Coronary artery (tissue), 2 donors: ENCODE measurements at regions not wholly inside any gene's neighbourhood (a gene's known extent, or its start where the extent isn't known, plus 50 kb on each side); places are given as distances from the start of the nearest gene placed in this dataset.
"Not testable (repeated sequence)": the region's sequence is repeated elsewhere in the genome, so short reads cannot be mapped to it uniquely, and the experiment has no call there.

Experiments used
- DNase-seq: peaks from one replicate; pipeline ENCODE4 v3.0.0-alpha.2; 2017; ENCODE audit warnings: low spot score
- H3K27ac ChIP-seq, 2 donors: fragments of 200-600 bp; sonication (generic); one replicate each; pipeline ENCODE4 v1.5.1; 2016 to 2019
- H3K4me3 ChIP-seq: fragments of 200-600 bp; sonication (generic); 2 replicates; pipeline ENCODE4 v1.5.1; 2016; ENCODE audit warnings: mild to moderate bottlenecking, moderate library complexity
- TF ChIP-seq, protein P1 (sequence below): fragments of 200-600 bp; sonication (generic); IDR thresholded peaks from one replicate; pipeline ENCODE4 v1.5.1; 2019; ENCODE audit warnings: antibody characterized with exemption

DNA sequence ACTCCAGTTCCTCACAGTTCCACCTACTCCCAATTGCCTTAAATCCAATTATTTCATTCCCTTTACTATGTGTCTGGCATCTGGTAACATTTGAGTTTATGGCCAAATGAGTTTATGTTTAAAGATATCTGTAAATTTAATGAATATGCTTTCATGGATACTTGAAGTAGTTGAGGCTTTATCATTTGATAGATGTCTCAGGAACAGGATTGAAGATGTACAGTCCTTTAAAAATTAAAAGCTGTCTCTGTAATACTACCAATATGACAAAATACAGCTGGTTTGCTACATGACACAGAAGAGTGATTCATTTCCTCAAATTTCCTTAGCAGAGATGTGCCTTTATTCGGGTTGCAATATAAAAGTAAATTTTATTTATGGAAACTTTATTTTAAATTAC lies 2326.0 kb upstream of the ACO1 start:
- Histone ChIP-seq H3K4me3 (no peak overlapping the region), H3K27ac (no peak overlapping the region)
- TF ChIP-seq, protein P1, sequence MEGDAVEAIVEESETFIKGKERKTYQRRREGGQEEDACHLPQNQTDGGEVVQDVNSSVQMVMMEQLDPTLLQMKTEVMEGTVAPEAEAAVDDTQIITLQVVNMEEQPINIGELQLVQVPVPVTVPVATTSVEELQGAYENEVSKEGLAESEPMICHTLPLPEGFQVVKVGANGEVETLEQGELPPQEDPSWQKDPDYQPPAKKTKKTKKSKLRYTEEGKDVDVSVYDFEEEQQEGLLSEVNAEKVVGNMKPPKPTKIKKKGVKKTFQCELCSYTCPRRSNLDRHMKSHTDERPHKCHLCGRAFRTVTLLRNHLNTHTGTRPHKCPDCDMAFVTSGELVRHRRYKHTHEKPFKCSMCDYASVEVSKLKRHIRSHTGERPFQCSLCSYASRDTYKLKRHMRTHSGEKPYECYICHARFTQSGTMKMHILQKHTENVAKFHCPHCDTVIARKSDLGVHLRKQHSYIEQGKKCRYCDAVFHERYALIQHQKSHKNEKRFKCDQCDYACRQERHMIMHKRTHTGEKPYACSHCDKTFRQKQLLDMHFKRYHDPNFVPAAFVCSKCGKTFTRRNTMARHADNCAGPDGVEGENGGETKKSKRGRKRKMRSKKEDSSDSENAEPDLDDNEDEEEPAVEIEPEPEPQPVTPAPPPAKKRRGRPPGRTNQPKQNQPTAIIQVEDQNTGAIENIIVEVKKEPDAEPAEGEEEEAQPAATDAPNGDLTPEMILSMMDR, result no peak
- DNase-seq, result no peak

DNA sequence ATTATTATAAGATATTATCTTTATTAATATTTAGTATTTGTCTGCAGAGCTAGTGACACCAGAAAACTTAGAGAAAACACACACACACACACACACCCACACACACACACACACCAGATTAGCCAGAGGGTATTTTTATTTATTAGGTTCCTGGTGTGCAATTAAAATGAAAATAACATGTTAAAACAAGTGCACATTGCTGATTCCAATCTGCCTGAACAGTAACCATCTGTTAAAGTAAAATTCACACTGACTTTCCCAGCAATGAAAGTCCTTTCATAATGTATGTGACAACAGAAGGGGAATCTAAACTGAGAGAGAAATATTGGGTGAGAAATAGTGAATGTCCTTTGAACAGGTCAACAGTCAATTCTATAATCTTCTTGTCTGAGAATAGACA lies 2323.5 kb upstream of the ACO1 start:
- DNase-seq, result no peak
- H3K27ac ChIP-seq, result no peak overlapping the region
- no peak overlapping the region for H3K4me3 ChIP-seq
- TF ChIP-seq, protein P1, result no peak

DNA sequence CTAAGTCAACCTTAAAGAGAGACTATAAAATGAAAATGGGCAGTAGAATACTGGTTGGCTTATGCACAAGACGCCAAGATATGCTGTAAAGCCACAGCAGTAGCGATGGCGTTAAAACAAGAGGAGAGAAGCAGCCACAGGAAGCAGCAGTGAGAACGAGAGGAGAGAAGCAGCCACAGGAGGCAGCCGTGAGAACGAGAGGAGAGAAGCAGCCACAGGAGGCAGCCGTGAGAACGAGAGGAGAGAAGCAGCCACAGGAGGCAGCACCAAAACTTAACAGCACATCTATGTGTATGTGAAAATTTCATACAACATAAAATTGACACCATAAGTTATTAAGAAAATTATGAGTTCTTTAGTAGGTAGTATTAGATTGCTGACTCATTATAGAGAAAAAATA lies 2318.6 kb upstream of the ACO1 start:
- Histone ChIP-seq H3K4me3 (no peak overlapping the region), H3K27ac (no peak overlapping the region)
- TF ChIP-seq, protein P1, result no peak
- DNase-seq, result no peak

DNA sequence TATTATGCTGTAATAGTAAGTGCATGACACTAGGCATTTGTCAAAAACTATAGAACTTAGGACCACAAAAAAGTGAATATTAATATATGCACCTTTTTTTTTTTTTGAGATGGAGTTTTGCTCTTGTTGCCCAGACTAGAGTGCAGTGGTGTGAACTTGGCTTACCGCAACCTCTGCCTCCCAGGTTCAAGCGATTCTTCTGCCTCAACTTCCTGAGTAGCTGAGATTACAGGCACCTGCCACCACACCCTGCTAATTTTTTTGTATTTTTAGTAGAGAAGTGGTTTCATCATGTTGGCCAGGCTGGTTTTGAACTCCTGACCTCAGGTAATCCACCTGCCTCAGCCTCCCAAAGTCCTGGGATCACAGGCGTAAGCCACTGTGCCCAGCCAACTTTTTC lies 2315.2 kb upstream of the ACO1 start:
- DNase-seq, H3K4me3 ChIP-seq, H3K27ac ChIP-seq: not testable (repeated sequence)

DNA sequence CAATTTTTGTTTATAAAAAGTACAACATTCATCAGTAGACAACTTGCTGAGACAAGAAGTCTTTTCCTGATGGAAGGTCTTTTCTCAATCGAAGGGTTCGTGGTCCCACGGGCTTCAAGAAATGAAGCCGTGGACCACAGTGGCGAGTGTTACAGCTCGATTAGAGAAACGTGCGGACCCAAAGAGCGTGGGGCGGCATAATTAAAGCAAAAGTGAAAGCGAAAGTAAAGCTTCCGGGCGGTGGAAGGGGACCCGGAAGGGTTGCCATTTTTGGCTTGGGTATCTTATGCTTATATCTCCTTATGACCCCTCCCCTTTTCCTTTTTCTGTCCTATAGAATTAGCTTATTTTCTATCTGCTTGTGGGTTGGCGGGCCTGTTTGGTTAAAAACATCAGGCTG lies 2309.4 kb upstream of the ACO1 start:
- TF ChIP-seq, protein P1, result no peak
- Histone ChIP-seq H3K4me3 (no peak overlapping the region), H3K27ac (no peak overlapping the region)
- DNase-seq, result no peak

DNA sequence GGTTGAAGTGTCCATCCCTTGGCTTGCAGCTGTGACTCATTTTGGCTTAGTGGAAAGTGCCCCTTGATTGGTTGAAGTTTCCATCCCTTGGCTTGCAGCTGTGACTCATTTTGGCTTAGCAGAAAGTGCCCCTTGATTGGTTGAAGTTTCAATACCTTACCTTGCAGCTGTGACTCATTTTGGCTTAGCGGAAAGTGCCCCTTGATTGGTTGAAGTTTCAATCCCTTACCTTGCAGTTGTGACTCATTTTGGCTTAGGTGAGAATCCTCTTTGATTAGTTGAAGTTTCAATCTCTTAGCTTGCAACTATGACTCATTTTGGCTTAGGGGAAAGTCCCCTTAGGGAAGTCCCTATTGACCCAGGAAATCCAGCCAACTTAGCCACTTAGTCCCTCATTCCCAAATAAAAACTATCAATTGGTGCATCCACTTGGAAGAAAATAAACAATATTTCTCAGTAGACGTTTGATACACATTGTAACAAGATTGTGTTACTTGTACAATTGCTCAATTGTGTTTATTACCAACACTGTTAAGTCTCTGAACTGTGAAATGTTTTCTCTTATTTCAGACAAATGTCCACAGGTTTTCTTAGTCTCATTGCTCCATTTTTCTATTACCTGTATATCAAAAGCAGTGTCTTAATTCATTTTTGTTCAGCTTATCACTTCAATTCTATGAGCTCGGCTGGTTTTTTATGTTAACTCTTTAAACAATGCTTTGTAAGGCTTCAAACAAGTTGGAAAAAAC lies 2308.8 kb upstream of the ACO1 start:
- Histone ChIP-seq H3K27ac (no peak overlapping the region), H3K4me3 (no peak overlapping the region)
- TF ChIP-seq, protein P1, result no peak
- no peak for DNase-seq

DNA sequence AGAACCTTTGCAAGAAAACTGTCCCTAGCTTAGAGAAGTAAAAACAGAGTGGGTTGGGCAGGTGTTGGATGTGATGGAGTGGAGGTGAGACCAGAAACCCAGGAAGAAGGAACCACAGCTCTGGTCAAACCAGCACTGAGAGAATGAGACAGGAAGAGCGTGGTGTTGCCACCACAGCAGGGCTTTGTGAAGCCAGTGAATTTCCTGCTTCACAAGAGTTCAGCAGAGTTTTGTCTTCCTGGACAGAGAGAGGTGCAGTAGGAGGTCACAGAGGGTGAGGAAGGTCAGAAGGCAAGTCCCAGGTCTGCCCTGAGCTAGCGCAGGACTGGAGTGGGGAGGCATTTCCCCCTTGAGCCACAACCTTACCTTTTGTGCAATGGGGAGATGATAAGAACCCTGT lies 2306.2 kb upstream of the ACO1 start:
- Histone ChIP-seq H3K27ac (no peak overlapping the region), H3K4me3 (no peak overlapping the region)
- TF ChIP-seq, protein P1, result no peak
- DNase-seq, result no peak
